GM23248 (cell line): ENCODE measurements at regions not wholly inside any gene's neighbourhood (a gene's known extent, or its start where the extent isn't known, plus 50 kb on each side); places are given as distances from the start of the nearest gene placed in this dataset.

ENCODE experiments used
- EZH2 ChIP-seq: fragments of 200-600 bp; sonication (generic); IDR thresholded peaks from 2 replicates; pipeline ENCODE4 v1.6.1; 2018; ENCODE audit warnings: antibody characterized with exemption, mild to moderate bottlenecking; ENCODE audit not compliant: insufficient read depth, poor library complexity, severe bottlenecking
- EZH2phosphoT487 ChIP-seq: fragments of 200-600 bp; sonication (generic); IDR thresholded peaks from 2 replicates; pipeline ENCODE4 v1.6.1; 2018; ENCODE audit warnings: antibody characterized with exemption, moderate library complexity, mild to moderate bottlenecking, low read depth; ENCODE audit not compliant: insufficient read depth

- TF ChIP-seq EZH2, result no peak
- TF ChIP-seq EZH2phosphoT487, result no peak
These were observed 834.5 kb upstream of the NECTIN3 start for GRCh38 chr3:110236976-110237610.
